ENCODE measurements at regions not wholly inside any gene's neighbourhood (a gene's known extent, or its start where the extent isn't known, plus 50 kb on each side); places are given as distances from the start of the nearest gene placed in this dataset.

GRCh38 chr5:133786420-133786819 is 174.1 kb upstream of the FSTL4 start:
- intact Hi-C loops (cut with DNase I, micrococcal nuclease): no loop called here
- no peak overlapping the region for H3K4me3 ChIP-seq (ENCODE audit: low read length)
- H3K27ac ChIP-seq (ENCODE audit: low read depth in 1 of 2, low read length in 2 of 2): no peak overlapping the region
- H3K27me3 ChIP-seq (ENCODE audit: control insufficient read depth in 1 of 2, insufficient read depth in 2 of 2, low read length in 2 of 2): no peaks in the 10 kb centered on the region
- ATAC-seq (ENCODE audit: poor library complexity): no peak
- no peaks in the 10 kb centered on the region for H3K9me3 Mint-ChIP-seq
- no peak overlapping the region for H3K4me3 Mint-ChIP-seq
- TF ChIP-seq CTCF (IDR thresholded peaks at IDR 0.05): no peak
- no peaks in the 10 kb centered on the region for H3K4me1 Mint-ChIP-seq (ENCODE audit: low read depth)
- no peak for DNase-seq
- no peaks in the 10 kb centered on the region for H3K36me3 ChIP-seq (ENCODE audit: insufficient read depth, low read length)
- no peaks in the 10 kb centered on the region for H3K9me3 ChIP-seq (ENCODE audit: control insufficient read depth in 1 of 2, insufficient read depth in 1 of 2, low read length in 2 of 2)
- no peaks in the 10 kb centered on the region for H3K36me3 Mint-ChIP-seq (ENCODE audit: low read depth)
- H3K4me1 ChIP-seq (ENCODE audit: insufficient read depth, low read length): no peaks in the 10 kb centered on the region
- no peak overlapping the region for H3K27ac Mint-ChIP-seq
- CTCF ChIA-PET: no interaction called here
- H3K27me3 Mint-ChIP-seq: no peaks in the 10 kb centered on the region
- POLR2A ChIA-PET: no interaction called here

- H3K36me3 Mint-ChIP-seq (ENCODE audit: low read depth): no peaks in the 10 kb centered on the region
- no peak for TF ChIP-seq CTCF (IDR thresholded peaks at IDR 0.05)
- no peaks in the 10 kb centered on the region for H3K4me1 Mint-ChIP-seq (ENCODE audit: low read depth)
- H3K27me3 Mint-ChIP-seq: no peaks in the 10 kb centered on the region
- H3K9me3 Mint-ChIP-seq: no peaks in the 10 kb centered on the region
- H3K4me3 Mint-ChIP-seq: no peak overlapping the region
- Histone ChIP-seq H3K9me3 (ENCODE audit: control insufficient read depth in 1 of 2, insufficient read depth in 1 of 2, low read length in 2 of 2) (no peaks in the 10 kb centered on the region), H3K27me3 (ENCODE audit: control insufficient read depth in 1 of 2, insufficient read depth in 2 of 2, low read length in 2 of 2) (no peaks in the 10 kb centered on the region), H3K36me3 (ENCODE audit: insufficient read depth, low read length) (no peaks in the 10 kb centered on the region), H3K4me3 (ENCODE audit: low read length) (no peak overlapping the region), H3K4me1 (ENCODE audit: insufficient read depth, low read length) (no peaks in the 10 kb centered on the region), H3K27ac (ENCODE audit: low read depth in 1 of 2, low read length in 2 of 2) (no peak overlapping the region)
- H3K27ac Mint-ChIP-seq: no peak overlapping the region
- POLR2A ChIA-PET: no interaction called here
- DNase-seq (no peak), ATAC-seq (ENCODE audit: poor library complexity) (no peak)
- CTCF ChIA-PET: no interaction called here
- intact Hi-C loops (cut with DNase I, micrococcal nuclease): no loop called here
Measured at GRCh38 chr5:133785182-133785581, 172.8 kb upstream of the FSTL4 start.

GRCh38 chr5:133783481-133783880 is 171.1 kb upstream of the FSTL4 start:
- ChIA-PET CTCF (no interaction called here), POLR2A (interaction anchor here (0.7 kb wide), 1 partner anchor 1878 kb away, joined by 3 read pairs; no protein-coding TSS in a partner anchor)
- H3K27me3 Mint-ChIP-seq: no peaks in the 10 kb centered on the region
- no peaks in the 10 kb centered on the region for H3K4me1 Mint-ChIP-seq (ENCODE audit: low read depth)
- intact Hi-C loops (cut with DNase I, micrococcal nuclease): no loop called here
- no peak for ATAC-seq (ENCODE audit: poor library complexity)
- TF ChIP-seq CTCF (IDR thresholded peaks at IDR 0.05): no peak
- Histone ChIP-seq H3K27ac (ENCODE audit: low read depth in 1 of 2, low read length in 2 of 2) (no peak overlapping the region), H3K4me1 (ENCODE audit: insufficient read depth, low read length) (no peaks in the 10 kb centered on the region), H3K36me3 (ENCODE audit: insufficient read depth, low read length) (no peaks in the 10 kb centered on the region), H3K4me3 (ENCODE audit: low read length) (no peak overlapping the region), H3K9me3 (ENCODE audit: control insufficient read depth in 1 of 2, insufficient read depth in 1 of 2, low read length in 2 of 2) (no peaks in the 10 kb centered on the region), H3K27me3 (ENCODE audit: control insufficient read depth in 1 of 2, insufficient read depth in 2 of 2, low read length in 2 of 2) (no peaks in the 10 kb centered on the region)
- no peaks in the 10 kb centered on the region for H3K36me3 Mint-ChIP-seq (ENCODE audit: low read depth)
- no peak overlapping the region for H3K4me3 Mint-ChIP-seq
- DNase-seq: no peak
- no peak overlapping the region for H3K27ac Mint-ChIP-seq
- no peaks in the 10 kb centered on the region for H3K9me3 Mint-ChIP-seq
